Left hindlimb (tissue), 1 donor: ENCODE measurements at regions not wholly inside any gene's neighbourhood (a gene's known extent, or its start where the extent isn't known, plus 50 kb on each side); places are given as distances from the start of the nearest gene placed in this dataset.

ENCODE experiments used
- DNase-seq: peaks from one replicate; pipeline ENCODE4 v3.0.0-alpha.2; 2018

DNA sequence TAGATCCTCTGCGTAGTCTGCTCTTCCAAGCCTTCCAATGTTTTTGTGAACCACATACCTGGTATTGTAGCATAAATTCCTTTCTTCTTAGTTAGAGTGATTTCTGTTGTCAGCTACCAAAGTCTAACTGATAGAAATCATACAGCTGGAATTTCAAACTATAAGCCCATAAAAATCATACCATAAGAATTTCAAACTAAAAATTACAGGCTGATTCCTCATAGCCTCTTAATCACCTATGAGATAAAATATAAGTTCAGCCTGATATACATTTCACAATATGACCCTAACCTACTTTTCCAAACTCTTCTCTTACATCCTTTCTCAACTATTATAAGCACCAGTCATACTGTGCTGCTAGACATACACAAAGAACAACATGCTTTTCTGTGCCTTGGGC lies 64.8 kb downstream of the PTHLH start:
- DNase-seq = no peak

DNA sequence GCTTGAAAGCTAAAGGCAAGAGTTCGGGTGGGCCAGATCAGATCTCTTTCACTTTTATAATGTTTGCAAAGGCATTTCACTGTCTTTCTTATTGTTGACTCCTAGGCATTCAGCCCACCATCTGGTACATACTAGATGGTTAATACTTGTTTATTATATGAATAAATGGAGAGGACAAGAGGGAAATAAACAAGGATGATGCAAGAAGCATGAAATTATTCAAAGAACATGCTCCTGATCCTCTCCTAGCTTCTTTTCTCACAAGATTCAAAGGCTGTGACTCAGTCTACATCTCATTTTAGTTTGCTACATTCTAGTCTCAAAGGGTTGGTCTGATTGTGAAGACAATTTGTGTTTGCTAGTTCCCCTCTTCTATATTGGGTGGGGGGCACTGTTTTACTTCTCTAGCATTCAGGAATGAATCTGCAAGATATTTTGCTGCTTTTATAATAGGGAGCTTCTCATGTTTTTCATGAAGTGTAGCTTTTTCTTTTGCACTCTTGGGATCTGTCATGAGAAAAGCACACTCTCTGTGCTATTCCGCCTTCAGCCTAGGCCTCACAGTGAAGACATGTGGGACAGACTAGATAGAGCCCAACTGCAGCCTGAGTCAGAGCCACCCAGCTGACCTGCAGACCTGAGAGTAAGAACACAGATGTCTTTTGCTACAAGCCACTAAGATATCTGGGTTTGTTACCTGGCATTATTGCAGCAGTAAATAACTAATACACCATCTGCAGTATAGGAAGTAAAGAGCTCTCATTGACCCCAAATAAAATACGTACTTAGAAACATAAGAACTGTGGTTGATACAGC lies 65.7 kb downstream of the PTHLH start:
- no peak for DNase-seq

DNA sequence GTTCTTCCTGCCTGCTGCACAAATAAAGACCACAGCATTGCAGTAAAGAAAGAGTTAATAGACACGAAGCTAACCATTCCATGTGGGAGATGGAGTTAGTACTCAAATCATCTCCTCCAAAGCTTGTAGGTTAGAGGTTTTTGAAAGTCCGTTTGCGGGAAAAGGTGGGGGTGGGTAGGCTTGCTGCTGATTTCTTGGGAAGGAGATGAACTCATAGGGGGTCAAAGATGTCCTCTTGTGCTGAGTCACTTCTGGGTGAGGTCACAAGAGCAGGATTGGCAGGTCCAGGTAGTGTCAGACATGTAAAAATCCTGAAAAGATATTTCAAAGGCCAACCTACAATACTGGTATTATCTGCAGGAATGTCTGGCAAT lies 66.4 kb downstream of the PTHLH start:
- no peak for DNase-seq

DNA sequence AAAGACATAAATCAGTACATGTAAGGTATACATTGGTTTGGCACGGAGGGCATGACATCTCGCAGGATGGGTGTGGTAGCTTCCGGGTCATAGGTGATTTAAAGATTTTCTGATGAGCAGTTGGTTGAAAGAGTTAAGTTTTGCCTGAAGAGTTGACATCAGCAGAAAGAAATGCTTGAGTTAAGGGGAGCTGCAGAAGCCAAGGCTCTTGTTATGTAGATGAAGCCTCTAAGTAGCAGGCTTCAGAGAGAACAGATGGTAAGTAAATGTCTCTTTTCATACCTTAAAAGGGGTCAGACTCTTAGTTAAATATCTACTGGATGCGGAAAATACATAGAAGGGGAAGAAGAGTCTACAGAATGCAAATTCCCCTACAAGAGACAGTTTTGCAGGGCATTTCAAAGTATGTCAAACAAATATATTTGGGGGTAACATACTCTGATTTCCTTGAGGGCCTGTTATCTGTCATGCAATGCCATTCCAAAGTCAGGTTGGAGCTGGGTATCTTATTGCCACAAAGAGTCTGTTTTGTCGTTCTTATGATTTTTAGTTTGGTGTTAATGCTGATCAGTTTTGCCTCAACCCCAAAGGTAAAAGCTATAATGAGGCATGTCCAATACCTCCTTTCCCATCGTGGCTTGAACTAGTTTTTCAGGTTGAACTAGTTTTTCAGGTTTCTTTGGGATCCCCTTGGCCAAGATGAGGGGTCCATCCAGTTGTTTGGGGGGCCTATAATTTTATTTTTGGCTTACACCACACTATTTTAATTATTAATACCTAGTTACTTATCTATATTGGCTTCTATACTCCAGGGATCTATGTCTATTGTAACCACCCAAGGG lies 67.0 kb downstream of the PTHLH start:
- no peak for DNase-seq

DNA sequence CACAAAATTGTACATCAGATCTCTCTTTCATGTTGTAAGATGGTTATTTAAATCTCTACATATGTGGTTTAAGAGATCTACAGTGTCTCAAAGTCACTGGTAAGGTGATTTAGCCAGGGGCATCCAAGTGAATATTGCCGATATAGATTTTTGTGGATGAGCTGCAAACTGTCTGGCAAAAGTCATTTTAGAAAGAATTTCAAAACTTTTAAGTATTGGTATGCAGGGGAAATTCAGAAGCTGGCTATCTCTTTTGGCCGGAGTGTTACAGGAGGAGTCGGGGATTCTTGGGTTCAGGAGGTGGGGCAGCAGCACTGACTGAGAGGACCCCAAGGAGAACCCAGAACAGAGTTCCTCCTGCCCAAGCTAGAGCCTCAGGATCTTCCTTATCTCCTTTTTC lies 69.9 kb downstream of the PTHLH start:
- DNase-seq = no peak

DNA sequence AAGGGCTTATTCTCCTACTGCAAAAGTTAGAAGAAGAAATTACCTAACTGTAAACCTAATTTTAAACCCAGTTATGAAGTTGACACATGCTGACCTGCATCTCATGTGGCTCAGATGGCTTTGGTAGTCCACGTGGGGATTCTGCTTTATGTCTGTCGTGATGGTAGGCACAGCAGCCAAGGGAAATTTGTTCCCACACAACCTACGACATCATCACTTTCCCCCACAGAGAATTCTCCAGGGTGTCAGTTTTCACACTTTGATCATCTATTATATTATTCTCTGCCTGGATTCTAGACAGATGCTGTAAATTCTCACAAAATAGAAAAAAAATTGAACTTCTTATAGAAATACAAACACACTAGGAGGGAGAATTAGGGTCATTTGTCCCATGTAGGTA lies 70.6 kb downstream of the PTHLH start:
- no peak for DNase-seq

DNA sequence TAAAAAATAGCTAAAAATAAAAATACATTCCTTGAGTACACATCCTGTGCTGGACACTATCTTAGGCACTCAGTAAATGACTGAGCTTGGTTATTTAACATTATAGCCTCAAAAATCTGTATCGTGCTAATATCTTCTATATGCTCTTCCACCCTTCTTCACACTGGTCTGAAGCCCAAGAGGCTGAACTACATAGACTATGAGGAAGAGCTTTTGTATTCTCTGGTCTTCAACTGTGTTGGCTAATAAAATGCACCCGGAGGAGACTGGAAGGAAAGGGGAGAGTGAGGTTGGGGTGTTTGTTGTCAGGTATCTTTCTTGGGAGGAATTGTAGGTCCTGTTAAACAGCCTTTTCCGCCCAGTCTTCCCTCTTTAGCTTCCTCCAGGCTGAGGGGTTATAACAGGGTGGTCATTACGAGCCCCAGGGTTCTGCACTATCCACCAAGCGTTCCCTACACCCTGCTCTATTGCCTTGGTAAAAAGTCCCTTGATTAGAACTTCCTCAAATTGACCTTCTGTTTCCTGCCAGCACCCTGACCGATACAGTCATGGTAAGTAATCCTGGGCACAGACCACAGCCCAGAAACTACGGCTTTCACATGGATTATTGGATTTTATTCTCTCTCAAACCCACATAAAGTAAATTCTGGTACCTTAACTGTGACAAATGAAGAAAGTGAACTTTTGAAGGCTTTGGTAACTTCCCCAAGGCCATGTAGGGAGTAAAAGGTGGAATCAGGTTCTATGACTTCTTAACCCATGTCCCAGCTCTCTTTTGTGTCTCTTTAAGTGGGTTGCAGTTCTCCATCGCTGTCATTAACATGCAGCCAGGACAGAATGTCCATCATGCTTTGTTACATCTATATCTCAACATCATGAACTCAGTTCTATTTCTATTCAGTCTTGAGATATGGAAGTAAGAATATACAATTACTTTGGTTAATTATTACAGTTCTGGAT lies 71.3 kb downstream of the PTHLH start:
- no peak for DNase-seq

DNA sequence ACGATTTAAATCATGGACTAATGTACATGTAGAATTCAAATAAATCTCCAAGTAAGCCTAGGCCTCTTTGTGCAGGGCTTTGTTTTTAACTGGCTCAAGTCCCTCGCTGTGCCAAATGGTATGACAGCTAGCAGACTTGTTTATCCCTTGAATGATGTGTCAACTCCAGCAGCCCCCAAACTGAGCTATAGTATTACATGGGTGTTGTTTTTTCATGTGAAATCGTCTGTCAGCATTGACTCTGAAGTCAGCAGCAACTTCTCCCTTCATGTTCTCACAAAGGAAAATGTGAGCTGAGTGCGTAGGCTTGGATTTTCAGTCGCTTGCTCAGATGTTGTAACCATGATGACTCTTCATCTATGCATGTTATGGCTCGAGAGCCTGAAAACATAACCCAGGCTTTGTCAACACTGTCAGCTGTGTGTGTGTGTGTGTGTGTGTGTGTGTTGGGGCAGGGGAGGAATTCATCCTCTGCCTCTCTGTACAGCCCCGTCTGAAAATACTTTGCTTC lies 73.3 kb downstream of the PTHLH start:
- no peak for DNase-seq

DNA sequence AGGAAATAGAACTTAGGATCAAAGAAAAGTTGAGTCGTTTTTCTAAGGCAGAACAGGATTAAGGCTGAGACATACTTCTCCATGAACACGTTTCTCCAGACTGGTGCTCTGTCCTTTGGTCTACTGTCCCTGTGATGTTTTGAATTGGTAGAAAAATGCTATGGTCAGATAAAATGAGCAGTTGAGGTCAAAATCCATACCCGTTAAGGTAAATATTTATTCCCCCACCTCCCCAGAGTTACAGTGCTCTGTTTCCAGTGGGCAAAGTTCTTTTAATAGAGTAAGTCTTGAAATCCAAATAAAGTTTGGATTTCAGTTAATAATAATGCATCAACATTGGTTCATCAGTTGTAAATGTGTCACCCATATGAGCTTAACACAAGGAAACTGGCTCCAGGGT lies 74.5 kb downstream of the PTHLH start:
- no peak for DNase-seq

DNA sequence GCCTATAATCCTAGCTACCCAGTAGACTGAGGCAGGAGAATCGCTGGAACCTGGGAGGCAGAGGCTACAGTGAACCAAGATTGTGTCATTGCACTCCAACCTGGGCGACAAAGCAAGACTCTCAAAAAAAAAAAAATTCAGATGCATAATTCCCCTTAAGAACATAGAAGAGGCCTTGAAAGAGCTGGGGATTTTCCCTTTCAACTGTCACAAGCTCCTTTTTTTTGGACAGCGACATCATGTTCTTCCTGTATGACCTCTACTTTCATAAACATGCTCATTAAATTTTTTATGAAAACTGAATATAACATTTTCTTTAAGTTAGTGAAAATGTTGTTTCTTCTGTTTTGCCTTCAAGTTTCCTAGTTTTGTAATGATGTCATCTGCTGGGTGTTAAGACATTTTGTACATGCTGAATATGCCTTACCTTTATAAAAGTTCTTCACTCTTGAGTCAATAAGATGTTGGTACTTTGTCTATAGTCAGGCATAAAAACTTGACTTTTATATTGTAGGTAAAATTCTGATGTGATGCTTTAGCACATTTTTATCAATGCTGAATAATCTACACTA lies 76.0 kb downstream of the PTHLH start:
- DNase-seq = no peak

DNA sequence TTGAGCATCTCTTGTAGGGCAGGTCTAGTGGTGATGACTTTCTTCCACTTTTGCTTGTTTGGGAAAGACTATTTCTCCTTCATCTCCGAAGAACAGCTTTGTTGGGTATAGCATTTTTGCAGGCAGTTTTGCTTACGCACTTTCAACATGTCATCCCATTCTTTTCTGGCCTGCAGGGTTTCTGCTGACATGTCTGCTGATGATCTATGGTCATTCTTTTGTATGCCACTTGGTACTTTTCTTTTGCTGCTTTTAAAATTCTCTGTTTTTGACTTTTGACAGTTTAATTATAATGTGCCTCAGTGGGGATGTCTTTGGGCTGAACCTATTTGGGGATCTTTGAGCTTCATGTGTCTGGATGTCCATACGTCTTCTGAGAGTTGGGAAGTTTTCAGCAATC lies 78.2 kb downstream of the PTHLH start:
- no peak for DNase-seq

DNA sequence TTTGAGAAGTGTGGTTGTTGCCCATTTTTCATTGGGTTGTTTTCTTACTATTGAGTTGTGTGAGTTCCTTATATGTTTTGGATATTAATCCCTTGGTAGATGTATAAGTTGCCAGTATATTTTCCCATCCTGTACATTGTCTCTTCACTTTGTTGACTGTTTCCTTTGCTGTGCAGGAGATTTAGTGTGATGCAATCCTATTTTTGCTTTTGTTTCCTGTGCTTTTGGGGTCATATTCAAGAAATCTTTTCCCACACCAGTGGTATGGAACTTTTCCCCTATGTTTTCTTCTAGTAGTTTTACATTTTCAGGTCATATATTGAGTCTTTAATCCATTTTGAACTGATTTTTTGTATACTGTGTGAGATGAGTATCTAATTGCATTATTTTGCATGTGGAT lies 92.8 kb downstream of the PTHLH start:
- no peak for DNase-seq

DNA sequence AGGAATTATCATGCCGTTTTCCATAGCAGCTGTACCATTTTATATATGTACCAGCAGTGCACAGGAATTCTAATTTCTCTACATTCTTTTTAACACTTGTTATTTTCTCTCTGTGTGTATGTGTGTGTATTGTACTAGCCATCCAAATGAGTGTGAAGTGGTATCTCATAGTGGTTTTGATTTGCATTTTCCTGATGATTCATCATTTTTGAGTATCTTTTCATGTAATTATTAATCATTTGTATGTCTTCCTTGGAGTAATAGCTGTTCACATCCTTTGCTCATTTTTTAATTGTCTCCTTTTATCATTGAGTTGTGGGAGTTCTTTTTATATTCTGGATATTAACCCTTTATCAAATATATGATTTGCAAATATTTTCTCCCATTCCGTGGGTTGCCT lies 95.6 kb upstream of the MANSC4 start:
- DNase-seq = no peak

DNA sequence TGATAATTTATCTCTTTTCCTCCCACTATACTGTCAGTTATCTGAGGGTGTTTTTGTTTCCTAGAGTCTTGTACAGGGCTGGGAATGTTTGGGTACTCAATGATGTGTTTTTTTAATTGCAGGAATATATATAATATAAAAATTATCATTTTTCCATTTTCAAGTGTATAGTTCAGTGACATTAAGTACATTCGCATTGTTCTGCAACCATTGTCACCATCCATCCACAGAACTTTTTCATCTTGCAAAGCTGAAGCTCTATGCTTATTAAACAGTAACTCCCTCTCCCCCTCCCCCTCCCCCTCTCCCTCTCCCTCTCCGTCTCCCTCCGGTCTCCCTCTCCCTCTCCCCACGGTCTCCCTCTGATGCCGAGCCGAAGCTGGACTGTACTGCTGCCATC lies 93.0 kb upstream of the MANSC4 start:
- no peak for DNase-seq

DNA sequence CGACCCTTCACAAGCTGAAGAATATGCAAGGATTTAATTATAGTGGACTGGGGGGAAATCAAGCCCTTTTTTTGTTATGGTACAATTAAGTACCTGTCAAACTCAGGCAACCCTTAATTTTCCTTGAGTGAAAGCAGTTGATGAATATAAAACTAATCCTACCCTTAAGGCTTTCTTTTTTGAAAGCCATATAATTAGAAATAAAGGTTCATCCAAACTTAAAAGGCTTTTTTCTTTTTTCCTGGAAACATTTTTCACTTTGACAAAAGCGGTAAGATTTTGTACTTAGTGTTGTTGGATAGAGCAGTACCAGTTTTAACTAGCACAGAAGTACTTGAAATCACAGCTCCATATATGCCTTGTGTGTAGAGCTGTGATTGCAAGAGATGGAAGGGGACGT lies 91.9 kb upstream of the MANSC4 start:
- no peak for DNase-seq

DNA sequence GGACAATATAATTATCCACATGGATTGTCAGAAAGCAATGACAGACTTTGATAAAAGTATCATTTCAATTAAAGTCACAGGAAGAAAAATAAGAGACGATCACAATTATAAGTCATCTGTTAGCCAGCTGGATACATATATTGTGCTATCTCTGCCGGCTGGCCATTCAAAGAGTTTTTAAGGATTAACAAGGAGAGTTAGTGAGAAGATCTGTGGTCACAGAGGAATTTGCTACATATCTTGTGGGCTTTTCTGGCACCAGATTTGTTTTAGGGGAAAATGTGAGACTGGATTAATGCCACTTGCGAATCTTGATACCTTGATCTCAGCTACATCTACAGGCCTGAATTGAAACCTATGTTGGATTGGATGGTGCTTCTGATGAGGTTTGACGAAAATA lies 90.9 kb upstream of the MANSC4 start:
- DNase-seq = no peak

DNA sequence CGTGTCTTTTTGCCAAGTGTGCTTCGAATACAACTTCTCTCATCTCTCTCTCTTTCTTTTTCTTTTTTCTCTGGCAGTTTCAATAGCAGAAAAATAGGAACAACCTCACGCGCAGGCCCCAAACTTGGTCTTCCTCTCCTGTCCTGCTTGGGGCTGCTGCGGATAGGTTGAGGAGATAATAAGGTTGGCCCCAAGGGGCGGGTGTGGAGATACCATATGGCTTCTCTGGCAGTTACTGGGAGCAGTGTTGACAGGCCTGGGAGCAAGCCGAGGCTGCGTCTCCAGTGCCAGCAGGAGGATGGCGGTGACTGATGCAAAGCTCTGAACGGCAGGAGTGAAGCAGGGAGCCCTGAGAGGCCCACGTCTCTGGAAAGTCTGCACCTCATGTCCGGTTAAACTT lies 89.5 kb upstream of the MANSC4 start:
- no peak for DNase-seq

DNA sequence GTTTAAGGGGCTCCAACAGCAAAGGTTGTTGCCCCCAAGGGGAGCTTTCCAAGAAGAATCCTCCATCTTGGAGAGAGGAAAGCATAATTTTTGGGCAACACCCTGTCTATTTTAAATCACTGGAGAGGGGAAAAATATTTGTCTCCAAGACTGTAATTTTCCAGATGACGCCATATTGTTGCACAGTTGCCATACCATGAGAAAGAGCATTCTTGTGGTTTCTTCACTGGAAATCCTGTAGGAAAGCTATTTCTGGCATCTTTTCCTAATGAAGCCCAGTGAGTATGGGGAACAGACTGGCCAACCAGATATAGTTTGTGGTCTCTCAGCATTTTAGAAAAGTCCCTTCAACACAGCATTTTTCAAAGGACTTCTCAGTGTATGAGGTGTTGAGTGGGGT lies 88.1 kb upstream of the MANSC4 start:
- DNase-seq = no peak

DNA sequence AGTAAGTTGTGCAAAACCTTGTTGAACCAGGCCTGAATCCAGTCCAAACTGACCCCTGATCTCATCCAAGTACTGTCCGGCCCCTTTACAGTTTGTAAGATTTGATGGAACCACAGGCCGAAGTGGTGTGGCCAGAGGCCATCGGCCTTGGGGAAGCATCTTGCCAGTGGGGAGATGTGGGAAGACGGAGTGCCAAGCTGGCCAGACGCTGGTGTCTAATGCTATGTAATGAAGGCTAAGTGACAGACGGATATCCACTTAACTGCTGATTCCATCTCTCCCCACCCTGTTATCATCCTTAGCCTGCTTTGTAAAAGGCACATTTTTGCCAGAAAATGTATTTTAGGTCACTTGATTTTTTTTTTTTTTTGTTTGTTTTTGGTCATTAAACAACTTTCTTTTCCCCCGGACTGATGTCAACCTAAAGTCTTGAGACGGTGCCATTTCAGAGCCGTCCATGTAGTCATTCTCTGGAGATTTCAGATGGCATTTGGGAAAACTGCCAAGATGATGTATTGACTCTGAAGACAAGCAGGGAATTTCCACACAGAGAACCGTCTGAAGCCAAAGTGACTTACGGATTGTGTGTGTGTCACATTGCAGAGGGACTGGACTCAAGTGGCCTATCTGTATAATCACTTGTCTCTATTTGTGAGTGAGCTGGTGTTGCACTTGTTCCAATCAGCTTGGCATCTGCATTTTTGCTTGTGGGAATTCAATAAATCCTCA lies 86.5 kb upstream of the MANSC4 start:
- DNase-seq = peak; percentile 42

DNA sequence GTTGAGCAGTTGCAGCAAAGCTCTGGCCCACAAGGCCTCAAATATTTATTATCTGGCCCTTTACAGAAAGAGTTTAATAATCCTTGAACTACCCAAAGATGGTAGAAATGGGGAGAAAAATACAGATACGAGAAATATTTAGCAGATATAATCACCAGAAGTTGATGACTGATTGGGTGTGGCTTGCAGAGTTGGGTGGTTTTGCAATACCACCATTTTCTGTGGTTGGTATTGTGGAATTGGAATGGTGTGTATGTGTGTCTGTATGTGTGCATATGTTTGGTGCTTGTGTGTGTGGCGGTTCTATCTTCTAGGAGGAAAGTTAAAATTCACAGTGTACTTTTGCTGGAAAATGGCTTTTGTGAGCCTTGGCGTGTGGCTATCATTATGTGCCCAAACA lies 85.4 kb upstream of the MANSC4 start:
- DNase-seq = no peak

DNA sequence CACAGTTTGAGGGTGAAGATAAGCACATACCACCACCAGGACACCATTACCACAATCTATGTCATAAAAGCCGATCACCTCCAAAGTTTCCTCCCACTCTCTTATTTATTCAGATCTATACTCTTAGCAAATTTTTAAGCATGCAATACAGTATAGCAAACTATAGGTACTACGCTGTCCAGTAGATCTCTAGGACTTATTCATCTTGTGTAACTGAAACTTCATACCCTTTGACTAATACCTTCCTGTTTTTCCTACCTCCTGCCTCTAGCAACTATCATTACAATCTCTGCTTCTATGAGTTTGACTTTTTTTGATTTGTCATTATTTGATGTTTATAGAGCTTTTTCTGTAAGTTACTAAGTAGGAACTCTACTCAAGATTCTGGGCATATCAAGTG lies 84.5 kb upstream of the MANSC4 start:
- no peak for DNase-seq

DNA sequence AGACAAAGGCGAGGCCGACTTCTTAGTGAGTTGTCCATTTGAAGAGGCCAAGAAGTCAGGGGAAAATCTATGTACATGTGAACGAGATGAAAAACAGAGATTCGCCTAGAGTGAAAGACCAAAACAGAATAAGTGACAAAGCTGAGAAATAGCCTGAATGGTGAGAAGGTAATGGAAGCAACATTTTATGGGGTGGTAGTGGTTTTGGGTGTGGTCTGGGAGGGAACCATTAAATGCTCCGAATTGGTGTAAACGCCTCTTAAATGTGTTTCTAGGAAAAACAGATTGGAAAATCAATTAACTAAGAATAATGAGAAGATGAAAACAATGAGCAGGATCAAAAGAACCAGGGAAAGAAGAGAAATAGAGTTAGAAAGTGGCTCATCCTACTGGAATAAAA lies 83.8 kb upstream of the MANSC4 start:
- DNase-seq = no peak
